Skin of body (tissue), 1 donor: ENCODE measurements at regions not wholly inside any gene's neighbourhood (a gene's known extent, or its start where the extent isn't known, plus 50 kb on each side); places are given as distances from the start of the nearest gene placed in this dataset.
"Not testable (repeated sequence)": the region's sequence is repeated elsewhere in the genome, so short reads cannot be mapped to it uniquely, and the experiment has no call there.

ENCODE experiments used
- DNase-seq: peaks from one replicate; lab custom pipeline; 2025; lab: John Stamatoyannopoulos, UW

DNA sequence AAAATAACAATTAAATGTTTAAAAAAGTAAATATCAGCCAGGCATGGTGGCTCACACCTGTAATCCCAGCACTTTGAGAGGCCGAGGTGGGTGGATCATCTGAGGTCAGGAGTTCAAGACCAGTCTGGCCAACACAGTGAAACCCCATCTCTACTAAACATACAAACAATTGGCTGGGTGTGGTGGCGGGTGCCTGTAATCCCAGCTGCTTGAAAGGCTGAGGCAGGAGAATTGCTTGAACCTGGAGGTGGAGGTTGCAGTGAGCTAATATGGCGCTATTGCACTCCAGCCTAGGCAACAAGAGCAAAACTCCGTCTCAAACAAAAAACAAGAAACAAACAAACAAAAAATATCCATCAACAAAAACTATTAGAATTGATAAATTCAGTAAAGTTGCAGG lies 77.5 kb downstream of the SNX5 start:
- DNase-seq: not testable (repeated sequence)

DNA sequence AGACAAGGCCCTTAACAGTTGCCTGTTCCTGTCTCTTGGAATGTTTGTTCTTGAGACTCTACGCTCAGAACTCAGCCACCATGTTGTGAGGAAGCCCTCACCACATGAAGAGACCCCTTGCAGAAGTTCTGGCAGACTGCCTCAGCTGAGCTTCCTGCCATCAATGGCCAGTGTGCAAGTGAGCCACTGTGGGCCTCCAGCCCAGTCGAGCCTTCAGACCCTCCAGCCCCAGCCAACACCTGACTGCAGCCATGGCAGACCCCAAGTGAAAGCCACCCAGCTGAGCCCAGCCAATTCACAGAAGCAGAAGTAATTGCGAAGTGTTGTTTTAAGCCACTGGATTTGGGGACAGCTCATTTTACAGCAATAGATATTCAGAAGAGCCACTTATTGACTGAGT lies 78.3 kb downstream of the SNX5 start:
- no peak for DNase-seq

GRCh38 chr20:17889226-17889625 lies 79.4 kb downstream of the SNX5 start:
- no peak for DNase-seq

- DNase-seq: no peak
These were observed 80.5 kb downstream of the SNX5 start for GRCh38 chr20:17888044-17888443.

- no peak for DNase-seq
These were observed 81.1 kb downstream of the SNX5 start for GRCh38 chr20:17887331-17888030.

GRCh38 chr20:17885544-17885943 lies 83.0 kb downstream of the SNX5 start:
- no peak for DNase-seq

GRCh38 chr20:17885076-17885475 lies 83.5 kb downstream of the SNX5 start:
- no peak for DNase-seq

DNA sequence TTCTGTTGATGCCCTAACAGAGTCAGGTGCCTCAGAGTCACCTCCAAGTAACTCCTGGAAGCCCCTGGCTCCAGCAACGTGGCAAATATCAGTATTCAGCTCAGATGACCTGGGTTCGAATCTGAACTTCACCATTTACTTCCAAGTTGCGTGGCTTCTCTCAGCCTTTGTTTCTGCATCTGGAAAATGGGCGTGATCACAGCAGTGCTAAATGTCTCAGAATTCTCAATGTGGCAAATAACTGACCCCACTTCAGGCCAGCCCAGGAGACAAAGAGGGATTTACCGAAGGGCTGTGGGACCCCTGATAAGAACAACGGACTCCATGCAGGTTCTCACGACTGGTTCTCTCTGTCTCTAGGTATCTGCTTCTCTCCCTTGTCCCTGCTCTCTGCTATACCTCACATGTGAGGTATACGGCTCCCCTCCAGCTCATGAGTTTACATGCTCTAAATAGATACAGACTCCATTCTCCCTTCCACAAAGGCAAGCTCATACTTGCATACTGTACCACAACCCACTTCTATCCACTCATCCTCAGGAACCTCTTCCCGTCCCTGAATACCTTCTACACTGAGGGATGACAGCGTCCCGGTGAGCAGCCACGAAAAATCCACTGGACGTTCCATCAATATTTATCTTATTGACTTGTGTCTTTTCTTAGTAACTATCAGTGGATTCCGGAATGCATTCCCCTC lies 84.1 kb downstream of the SNX5 start:
- DNase-seq: no peak

- no peak for DNase-seq
These were observed 84.8 kb downstream of the SNX5 start for GRCh38 chr20:17883592-17884306.

DNA sequence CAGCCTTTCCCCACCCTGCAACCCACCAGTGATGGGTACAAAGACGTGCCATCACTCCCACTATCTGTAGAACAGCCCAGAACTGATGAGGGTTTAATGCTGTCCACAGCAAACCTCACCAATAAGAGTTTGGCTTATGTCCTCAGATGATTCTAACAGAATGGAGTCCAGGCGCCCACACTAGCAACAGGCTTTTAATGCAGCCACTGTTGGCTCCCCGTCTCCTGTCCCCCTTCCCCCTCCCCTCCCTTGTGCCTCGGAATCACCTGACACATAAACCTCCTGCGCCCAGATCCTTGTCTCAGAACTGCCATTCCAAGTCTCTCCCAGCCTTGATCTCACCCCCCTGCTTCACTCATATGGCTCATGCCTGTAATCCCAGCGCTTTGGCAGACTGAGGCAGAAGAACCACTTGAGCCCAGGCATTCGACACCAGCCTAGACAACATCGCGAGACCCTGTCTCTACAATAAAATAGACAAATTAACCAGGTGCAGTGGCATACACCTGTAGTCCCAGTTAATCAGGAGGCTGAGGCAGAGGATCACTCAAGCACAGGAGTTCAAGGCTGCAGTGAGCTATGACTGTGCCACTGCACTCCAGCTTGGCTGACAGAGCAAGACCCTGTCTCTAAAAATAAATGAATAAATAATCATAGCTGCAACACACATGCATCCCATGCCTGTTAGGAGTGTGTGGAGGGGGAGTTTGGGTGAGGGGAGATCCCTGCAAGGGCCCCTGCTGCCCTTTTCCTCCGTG lies 85.6 kb downstream of the SNX5 start:
- DNase-seq: no peak

DNA sequence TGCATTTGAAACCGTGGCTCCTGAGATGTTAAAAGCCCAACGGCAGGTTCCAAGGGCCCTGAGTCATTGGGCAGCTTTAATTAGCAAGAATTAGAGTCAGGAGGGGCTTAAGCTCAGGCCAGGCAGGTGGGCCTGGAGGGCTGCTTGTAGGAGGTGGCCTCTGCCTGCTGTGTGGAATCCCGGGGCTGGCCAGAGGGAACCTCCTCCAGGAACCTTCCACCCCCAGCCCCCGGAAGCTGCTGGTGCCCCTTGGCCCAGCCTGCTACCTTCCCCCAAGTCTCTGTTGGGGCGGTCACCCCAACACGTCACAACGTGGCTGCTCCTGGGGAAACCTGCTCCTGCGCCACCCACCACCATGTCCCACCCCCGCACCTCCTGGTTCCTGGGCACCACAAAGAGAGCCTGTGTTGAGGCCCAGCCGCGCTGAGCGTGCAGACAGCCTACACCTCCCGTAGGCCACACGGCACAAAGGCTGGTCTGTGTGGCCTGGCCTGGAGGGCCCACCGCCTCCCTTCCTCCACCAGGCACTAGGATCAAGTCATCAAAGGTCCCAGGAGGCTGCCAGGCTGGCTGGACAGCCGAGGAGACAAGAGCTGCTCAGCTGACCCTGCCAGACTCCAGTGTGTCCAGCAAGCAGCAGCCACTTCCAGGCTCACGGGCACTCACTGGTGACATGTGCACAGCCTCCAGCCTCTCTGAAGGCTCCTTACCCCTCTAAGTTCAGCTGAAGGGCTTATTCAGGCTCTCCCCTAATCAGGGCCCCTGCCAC lies 86.3 kb downstream of the SNX5 start:
- no peak for DNase-seq

DNA sequence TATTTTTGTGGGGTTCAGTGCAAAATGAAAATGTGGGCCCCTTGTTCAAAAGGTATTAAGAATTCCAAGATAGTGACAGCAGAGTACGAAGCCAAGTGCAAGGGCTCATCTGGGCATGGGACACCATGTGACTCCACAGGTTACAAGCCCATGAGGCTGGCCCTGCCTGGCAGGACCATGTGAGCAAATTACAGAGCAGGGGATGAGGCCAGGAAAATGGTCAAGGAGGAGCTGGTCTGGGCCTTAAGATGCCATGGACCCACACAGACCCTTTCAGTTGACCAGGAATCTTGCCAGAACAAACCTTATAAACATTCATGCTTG lies 86.9 kb downstream of the SNX5 start:
- no peak for DNase-seq

- no peak for DNase-seq
These were observed 89.5 kb downstream of the SNX5 start for GRCh38 chr20:17878912-17879602.

DNA sequence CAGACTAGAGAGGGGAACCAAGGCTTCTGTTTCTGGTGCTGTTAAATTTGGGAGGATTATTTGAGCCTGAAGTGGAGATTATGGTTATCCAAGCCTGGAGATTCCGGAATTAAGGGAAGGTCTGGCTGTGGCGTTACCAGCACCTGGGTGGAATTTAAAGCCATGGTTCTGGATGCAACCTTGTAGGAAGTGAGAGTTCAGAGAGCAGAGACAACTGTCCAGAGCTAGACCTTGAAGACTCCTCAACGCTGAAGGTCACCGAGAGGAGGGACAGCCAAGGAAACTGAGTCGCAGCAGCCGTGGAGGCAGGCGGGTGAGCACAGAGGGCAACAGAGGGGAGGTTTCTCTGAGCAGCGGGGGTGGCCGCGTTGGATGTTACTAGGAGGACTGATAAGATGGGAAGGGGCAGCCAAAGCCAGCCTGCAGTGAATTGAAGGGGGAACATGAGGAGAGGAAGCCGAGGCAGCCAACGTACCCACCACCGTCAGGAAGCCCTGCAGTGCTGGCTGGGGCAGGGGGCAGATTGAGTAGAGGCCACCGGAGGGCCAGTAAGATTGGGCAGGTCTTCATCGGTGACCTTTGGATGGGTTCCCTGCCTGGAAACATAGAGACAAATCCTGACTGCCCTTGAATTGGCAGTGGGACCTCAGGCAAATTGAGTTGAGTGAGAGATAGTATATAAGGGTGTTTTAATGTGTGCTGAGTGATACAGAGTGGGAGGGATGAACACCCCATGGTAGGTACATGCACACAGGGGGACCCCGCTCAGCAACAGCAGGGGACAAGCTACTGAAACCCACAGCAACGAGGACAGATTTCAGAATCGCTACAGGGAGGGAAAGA lies 90.3 kb downstream of the SNX5 start:
- DNase-seq: no peak

GRCh38 chr20:17875981-17876385 lies 92.6 kb downstream of the SNX5 start:
- DNase-seq: peak; percentile 37

- peak; percentile 80 for DNase-seq
These were observed 93.3 kb downstream of the SNX5 start for GRCh38 chr20:17875106-17875980.

DNA sequence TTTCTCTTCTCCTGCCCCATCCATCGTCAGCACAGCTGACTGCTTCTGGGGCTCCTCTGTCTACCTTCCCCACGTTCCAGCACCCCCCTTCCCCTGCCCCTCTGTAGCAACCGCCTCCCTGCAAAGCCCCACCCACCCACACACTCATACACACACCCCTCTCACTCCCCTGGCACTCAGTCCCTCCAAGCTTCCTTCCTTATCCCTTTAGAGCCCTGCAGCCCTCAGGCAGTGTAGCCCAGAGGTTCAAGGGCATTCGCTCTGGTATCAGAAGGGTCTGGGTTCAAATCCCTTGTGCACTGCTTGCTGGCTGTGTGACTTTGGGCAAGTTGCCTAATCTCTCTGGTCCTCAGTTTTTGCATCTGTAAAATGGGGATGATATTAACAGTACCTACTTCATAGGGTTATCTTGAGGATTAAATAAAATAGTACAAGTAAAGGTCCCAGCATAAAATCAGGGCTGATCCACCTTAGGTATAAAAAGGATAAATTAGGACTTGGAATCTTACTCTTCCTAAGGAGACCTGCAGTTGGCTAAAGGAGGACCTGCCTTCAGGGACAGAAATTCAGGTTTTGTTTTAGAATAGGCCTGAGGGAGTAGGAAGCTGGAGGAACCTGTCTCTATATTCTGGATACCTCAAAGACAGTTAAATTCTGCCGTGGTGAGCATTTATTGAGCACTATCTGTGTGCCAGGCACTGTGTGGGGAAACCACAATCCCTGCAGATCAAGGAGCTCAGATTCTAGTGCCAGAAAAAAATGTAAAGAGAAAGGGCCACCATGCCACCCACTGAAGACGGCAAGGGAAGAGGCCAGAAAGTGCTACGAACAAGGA lies 94.1 kb downstream of the SNX5 start:
- no peak for DNase-seq
